Gastrocnemius medialis (tissue), 4 donors: ENCODE measurements at regions not wholly inside any gene's neighbourhood (a gene's known extent, or its start where the extent isn't known, plus 50 kb on each side); places are given as distances from the start of the nearest gene placed in this dataset.
"Not testable (repeated sequence)": the region's sequence is repeated elsewhere in the genome, so short reads cannot be mapped to it uniquely, and the experiment has no call there.

Experiments used
- CTCF ChIP-seq, 5 experiments: fragments of 450-650 bp in 3 of 5; fragments of 200-600 bp in 2 of 5; sonication (generic) in 2 of 5; IDR thresholded peaks in 4 of 5; conservative IDR thresholded peaks in 1 of 5; 1 replicate in 4 of 5; 2 replicates in 1 of 5; pipeline ENCODE4 v1.5.1; 2016 to 2019; ENCODE audit warnings: antibody characterized with exemption in 5 of 5, mild to moderate bottlenecking in 3 of 5, moderate library complexity in 3 of 5
- POLR2A ChIP-seq, 2 donors: fragments of 450-650 bp; IDR thresholded peaks; one replicate each; pipeline ENCODE4 v1.6.1; 2017; ENCODE audit warnings: antibody characterized with exemption in 2 of 2, mild to moderate bottlenecking in 2 of 2, moderate library complexity in 2 of 2

GRCh38 chr17:27210809-27211208, 83.1 kb upstream of the WSB1 start:
- not testable (repeated sequence) for TF ChIP-seq CTCF (IDR thresholded peaks at IDR 0.05 in 4 of 5, conservative IDR thresholded peaks at IDR 0.05 in 1 of 5); POLR2A (IDR thresholded peaks at IDR 0.05)
